Activated CD4-positive, alpha-beta T cell treated with anti-CD3 and anti-CD28 coated beads, Interleukin-2, Interleukin-4, amounts not matched to agents 100 ng/mL and 50 ng/mL, durations not matched to agents 16 hours and 8 hours (primary cell): ENCODE measurements at regions not wholly inside any gene's neighbourhood (a gene's known extent, or its start where the extent isn't known, plus 50 kb on each side); places are given as distances from the start of the nearest gene placed in this dataset.

ENCODE experiments used
- DNase-seq: peaks from one replicate; pipeline ENCODE4 v3.0.0-alpha.2; 2020; ENCODE audit warnings: low spot score

DNA sequence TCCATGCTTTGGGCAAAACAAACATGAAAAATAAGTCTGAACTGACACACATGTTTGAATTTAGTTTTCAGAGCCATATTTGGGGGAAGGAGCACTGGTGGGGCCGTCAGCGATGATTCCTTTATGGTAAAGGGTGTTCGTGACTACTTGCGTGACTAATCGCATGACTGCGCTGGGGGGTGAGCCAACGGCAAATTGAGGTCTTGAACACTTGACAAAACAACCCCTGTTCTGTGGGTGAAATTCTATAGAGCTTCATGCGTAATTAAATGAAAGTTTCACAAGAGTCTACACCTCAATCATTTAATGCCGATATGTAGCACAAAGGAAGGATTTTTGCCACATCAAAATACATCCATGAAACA is 127.5 kb upstream of the CYP1B1 start:
- DNase-seq = no peak

DNA sequence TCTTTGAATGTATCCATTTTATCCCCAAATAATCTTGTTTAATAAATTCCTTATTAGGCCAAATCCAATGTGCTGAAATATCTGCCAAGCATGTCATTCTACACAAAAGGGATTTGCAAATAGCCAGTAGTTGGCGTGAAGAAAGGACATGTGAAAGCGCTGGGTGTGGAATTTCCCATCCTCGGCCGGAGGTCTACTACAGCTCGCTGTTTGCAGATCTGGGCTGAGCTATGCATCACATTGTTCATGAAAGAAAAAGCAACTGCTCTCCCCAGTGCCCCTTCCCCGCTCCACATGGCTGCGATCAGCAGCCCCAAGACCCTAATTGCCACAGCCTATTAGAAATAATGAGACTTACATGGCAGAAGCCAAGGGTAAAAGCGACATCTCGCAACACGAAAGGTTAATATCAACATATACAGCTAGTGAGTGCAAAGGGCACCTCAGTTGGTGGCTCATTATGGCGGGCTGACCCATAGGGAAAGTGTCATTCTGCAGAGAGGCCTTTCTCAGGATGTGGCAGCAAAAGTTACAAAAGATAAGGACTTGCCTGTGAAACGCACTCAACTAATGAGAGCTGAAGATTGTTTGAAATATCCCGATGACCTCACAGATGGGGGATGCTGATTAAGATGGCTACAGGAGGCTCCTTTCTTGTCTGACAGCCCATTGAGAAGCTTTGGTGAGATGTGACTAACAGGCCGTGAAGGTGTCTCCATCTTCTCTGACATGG is 126.9 kb upstream of the CYP1B1 start:
- no peak for DNase-seq

DNA sequence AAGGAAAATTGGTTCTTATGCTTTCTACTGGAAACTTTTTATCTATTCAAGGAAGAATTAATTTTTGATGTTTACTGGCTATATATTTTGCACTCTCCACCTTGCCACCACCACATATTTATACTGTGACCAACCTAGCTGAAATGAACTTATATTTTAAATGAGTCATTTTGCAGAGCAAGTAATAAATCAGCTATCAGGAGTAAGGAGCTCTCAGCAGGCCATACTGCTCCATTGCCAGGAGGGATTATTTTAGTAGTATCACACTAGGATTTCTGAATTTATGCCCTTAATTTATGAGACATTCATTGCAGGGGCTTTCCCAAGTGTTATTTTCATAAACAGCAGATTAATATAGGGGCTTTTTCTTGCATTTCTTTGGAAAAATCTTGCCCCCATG is 125.8 kb upstream of the CYP1B1 start:
- DNase-seq = no peak

GRCh38 chr2:38200598-38200997 is 124.6 kb upstream of the CYP1B1 start:
- DNase-seq = no peak

DNA sequence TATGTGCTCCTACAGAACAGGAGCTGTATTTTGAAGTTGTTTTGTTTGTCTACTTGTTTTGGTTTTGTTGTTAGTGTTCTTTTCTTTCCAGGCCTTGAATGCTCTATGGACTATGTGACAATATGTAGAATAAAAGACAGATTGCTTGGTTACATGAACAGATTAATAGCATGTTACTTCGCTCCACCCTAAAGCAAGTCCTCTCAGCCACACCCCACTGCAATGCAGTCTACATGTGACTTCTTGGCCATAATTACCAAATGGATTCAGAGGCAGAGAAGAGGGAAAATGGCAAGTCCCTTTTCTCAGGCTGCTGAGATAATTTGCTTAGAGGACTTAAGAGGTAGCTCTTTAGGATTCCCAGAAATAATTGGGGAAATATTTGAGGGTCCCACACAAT is 123.2 kb upstream of the CYP1B1 start:
- no peak for DNase-seq

DNA sequence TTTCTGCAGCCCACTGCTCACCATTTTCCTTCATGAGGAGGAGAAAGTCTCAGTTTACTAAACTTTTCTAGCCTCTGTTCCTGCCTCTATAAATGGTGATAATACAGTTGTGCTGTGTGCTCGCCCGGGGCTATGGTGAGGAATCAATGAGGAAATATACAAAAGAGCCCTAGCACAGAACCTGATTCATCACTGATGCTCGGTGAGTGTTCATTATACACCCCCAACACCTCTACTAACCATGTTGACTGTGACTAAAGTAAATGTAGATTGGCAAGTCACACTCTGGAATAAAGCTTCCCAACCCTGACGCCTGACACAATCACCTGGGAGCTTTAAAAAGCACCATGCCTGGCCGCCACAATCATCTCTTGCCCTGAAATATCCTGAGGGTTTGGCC is 118.8 kb upstream of the CYP1B1 start:
- DNase-seq = no peak

- no peak for DNase-seq
Measured at GRCh38 chr2:38192976-38193375, 117.0 kb upstream of the CYP1B1 start.

DNA sequence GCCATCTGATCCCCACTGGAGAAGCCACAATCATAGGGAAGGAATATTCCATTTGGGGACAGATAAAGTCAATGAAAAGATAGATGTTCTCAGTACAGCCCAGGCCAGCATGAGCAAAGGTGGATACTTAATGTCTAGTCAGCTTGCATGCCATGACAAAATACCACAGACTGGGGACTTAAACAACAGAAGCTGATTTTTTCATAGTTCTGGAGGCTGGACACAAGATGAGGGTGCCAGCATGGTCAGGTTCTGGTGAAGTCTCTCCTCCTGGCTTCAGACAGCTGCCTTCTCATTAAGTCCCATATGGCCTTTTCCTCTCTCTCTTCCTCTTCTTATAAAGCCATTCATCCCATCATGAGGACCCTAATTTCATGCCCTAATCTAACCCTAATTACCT is 116.1 kb upstream of the CYP1B1 start:
- no peak for DNase-seq

GRCh38 chr2:38191516-38191915 is 115.6 kb upstream of the CYP1B1 start:
- no peak for DNase-seq

- DNase-seq = no peak
Measured at GRCh38 chr2:38190542-38191218, 114.7 kb upstream of the CYP1B1 start.

GRCh38 chr2:38187541-38188011 is 111.6 kb upstream of the CYP1B1 start:
- DNase-seq = no peak

DNA sequence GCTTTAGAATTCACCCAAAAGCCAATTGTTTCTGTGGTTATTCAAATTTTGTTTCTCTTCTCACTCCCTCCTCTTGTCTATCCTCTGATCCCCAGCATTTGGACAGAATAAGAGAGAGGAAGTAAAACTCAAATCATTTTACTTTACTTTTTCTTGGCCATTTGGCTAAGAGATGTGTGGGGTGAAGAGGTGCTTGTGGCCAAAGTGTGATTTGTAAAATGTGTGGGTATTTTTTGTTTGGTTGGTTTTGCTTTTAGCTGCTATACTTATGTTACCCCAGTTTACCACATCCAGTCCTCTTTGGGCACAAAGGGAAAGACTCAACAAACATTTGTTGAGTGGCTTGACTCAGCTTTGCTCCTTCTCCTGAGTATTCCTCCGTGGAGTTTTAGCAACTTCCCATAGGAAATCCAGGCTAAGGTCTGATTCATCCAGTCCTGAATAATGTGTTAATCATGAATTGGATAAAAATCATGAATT is 109.1 kb upstream of the CYP1B1 start:
- DNase-seq = peak; percentile 15

- no peak for DNase-seq
Measured at GRCh38 chr2:38182492-38183003, 106.6 kb upstream of the CYP1B1 start.

DNA sequence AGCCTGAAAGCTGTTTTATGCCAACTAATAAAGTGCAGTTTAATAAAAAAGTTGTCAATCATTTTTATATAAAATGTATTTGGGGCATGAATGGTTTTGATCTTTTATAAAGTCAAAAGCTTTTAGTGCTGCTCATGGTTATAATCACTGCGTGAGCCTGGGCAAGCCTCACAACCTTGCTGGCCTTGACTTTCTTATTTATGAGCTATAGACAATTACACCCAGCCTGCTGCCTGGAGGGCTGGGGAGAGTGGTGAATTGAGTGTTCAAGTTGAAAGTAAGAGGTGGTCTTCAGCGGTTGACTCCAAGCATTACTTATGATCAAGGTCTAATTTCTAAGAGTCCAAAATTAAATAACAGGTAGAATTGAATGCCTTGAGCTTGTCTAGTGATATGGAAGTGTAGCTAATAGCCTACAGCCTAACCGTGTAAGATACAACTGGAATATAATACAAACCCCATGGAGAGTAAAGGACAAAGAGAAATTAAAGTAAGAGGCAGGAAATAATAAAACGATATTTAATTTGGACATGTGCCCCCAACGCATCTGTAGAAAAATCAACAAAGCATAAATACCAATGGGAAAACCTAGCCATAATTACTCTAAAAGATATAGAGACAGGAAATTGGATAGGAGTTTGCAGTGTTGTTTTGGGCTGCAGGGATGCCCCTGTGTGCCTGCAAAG is 106.0 kb upstream of the CYP1B1 start:
- no peak for DNase-seq

GRCh38 chr2:38180754-38181153 is 104.8 kb upstream of the CYP1B1 start:
- no peak for DNase-seq

DNA sequence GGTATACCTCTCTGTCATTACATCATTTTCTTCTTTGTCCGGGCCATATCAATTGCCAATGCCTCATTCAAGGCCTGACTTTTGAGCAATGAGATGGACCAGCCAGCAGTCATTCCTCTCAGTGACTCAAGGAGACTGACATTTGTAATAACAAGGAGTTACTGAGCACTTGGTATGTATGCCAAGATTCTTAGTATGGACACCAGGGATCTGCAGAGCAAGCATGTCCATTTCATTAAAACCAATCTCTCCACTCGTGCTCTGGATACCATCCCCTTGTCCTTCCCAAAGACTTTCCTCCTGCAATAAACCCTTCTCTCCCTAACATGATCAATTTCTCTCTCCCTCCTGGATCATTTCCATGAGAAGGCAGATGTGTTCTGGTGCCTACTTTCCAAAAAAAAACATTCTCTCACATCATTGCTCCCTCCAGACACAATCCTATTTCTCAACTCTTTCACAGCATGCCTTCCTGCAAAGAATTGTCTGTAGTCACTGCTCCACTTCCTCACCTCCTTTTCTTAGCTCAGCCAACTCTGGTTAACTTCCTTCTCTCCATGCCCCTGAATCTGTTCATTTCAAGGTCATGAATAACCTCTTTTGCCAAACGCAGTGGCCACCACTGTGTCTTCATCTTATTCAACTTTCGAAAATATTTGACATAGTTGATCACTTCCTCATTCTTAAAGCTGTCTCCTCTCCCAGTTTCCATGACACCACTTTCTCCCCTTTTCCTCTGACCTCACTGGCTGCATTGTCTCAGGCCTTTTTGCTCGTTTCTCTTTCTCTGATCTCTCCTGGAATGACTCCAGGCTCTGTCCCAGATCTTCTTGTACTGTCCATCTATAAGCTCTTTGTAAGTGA is 102.8 kb upstream of the CYP1B1 start:
- DNase-seq = no peak

- no peak for DNase-seq
Measured at GRCh38 chr2:38178119-38178518, 102.2 kb upstream of the CYP1B1 start.

DNA sequence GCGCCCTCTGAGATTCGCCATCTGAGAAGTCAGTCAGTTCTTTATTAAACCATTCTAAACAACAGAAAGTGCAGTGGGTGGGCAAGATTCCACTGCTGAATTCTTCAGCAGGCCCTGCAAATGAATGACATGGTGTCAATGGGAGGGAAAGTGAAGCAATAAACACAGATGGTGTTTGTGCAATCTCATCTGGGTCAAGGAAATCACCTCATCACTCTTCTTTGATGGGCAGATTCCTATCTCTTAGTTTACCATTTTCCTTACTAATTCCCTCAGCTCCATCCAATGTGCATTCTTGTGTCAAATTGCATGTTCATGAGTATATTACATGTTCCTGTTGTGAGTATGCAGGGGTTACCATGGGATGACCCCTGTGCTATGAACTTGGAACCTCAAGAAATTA is 100.7 kb upstream of the CYP1B1 start:
- DNase-seq = no peak

- DNase-seq = no peak
Measured at GRCh38 chr2:38174646-38175423, 98.9 kb upstream of the CYP1B1 start.

- DNase-seq = no peak
Measured at GRCh38 chr2:38174131-38174530, 98.2 kb upstream of the CYP1B1 start.

DNA sequence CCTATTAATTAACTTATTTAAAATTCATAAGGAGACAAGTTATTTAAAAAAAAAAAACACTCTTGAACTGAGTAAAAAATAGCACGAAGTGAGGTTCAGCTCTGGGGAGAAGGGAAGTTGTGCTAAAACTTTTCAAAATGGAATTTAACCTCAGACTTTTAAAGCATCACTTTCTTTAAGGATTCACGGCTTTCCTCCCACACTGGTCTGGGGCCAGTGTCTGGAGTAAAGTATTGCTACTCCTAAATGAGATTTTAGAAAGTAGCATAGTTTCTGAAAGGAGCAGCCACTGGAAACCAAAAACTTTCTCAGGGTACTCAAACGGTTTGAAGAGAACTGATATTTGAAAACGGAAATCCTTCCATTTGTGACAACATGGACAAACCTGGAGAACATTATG is 97.7 kb upstream of the CYP1B1 start:
- no peak for DNase-seq
